Peyer's patch (tissue), 4 donors: ENCODE measurements at regions not wholly inside any gene's neighbourhood (a gene's known extent, or its start where the extent isn't known, plus 50 kb on each side); places are given as distances from the start of the nearest gene placed in this dataset.

Source experiments
- POLR2A ChIP-seq, 2 donors: fragments of 450-650 bp; IDR thresholded peaks; one replicate each; pipeline ENCODE4 v1.5.1; 2017; ENCODE audit warnings: antibody characterized with exemption in 2 of 2, mild to moderate bottlenecking in 2 of 2, moderate library complexity in 2 of 2
- TF ChIP-seq, protein P1 (sequence below), 6 experiments: fragments of 450-650 bp in 4 of 6; fragments of 200-600 bp in 2 of 6; sonication (generic) in 1 of 6; IDR thresholded peaks; one replicate each; pipeline ENCODE4 v1.5.1; 2017 to 2019; ENCODE audit warnings: antibody characterized with exemption in 6 of 6, mild to moderate bottlenecking in 3 of 6, moderate library complexity in 1 of 6

DNA sequence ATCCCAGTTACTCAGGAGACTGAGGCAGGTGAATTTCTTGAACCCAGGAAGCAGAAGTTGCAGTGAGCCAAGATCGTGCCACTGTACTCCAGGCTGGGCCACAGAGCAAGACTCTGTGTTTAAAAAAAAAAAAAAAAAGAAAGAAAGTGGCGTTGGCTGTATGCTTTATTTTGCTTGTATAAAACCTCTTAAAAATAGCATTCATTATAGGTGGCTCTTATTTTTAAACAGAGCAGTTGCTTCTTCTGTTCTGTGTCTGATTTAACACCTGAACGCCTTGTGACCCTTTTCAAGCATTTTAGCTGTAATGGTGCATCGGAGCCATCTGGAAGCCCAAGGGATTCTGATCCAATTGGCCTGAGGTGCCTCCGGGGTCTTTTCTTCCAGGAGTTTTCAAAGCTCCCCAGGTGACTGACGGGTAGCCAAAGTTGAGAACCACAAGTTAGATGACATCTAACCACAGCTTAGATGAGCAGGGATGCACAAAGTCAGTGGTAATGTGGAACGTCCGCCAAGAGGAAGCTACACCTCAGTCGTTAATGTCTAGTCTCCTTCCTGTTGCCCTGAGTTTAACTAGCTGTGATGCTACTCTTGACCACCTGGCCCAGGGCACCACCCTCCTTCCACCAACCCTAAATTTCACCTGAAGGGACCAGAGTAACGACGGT lies 274.6 kb upstream of the KLF6 start:
- no peak for TF ChIP-seq POLR2A (IDR thresholded peaks at IDR 0.05)
- TF ChIP-seq, protein P1, sequence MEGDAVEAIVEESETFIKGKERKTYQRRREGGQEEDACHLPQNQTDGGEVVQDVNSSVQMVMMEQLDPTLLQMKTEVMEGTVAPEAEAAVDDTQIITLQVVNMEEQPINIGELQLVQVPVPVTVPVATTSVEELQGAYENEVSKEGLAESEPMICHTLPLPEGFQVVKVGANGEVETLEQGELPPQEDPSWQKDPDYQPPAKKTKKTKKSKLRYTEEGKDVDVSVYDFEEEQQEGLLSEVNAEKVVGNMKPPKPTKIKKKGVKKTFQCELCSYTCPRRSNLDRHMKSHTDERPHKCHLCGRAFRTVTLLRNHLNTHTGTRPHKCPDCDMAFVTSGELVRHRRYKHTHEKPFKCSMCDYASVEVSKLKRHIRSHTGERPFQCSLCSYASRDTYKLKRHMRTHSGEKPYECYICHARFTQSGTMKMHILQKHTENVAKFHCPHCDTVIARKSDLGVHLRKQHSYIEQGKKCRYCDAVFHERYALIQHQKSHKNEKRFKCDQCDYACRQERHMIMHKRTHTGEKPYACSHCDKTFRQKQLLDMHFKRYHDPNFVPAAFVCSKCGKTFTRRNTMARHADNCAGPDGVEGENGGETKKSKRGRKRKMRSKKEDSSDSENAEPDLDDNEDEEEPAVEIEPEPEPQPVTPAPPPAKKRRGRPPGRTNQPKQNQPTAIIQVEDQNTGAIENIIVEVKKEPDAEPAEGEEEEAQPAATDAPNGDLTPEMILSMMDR (IDR thresholded peaks at IDR 0.05): no peak
